VCaP (cell line): ENCODE measurements at regions not wholly inside any gene's neighbourhood (a gene's known extent, or its start where the extent isn't known, plus 50 kb on each side); places are given as distances from the start of the nearest gene placed in this dataset.

ENCODE experiments used
- H3K27ac ChIP-seq: fragments of 450-650 bp; 2 replicates; pipeline ENCODE4 v1.5.1; 2017
- TF ChIP-seq, protein P1 (sequence below): fragments of 450-650 bp; conservative IDR thresholded peaks from 2 replicates; pipeline ENCODE4 v1.5.1; 2017; ENCODE audit warnings: mild to moderate bottlenecking, moderate library complexity

DNA sequence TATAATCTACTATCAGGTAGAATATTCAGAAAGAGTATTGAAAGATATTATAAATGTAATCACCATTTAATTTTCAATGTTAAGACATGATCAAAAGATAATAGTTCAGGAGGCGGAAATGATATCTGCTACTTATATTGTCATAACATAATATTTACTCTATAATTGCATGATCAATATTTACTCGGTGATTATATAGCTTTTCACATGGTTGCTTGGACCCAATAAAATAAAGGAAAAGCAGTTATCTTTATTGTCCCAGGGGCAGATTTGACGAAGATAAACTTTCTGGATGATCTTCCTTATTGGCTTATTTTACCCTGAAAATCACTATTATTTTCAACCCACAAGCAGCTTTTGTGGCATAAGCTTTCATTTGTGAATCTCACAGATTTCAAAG, 350.4 kb downstream of the HACE1 start:
- TF ChIP-seq, protein P1, sequence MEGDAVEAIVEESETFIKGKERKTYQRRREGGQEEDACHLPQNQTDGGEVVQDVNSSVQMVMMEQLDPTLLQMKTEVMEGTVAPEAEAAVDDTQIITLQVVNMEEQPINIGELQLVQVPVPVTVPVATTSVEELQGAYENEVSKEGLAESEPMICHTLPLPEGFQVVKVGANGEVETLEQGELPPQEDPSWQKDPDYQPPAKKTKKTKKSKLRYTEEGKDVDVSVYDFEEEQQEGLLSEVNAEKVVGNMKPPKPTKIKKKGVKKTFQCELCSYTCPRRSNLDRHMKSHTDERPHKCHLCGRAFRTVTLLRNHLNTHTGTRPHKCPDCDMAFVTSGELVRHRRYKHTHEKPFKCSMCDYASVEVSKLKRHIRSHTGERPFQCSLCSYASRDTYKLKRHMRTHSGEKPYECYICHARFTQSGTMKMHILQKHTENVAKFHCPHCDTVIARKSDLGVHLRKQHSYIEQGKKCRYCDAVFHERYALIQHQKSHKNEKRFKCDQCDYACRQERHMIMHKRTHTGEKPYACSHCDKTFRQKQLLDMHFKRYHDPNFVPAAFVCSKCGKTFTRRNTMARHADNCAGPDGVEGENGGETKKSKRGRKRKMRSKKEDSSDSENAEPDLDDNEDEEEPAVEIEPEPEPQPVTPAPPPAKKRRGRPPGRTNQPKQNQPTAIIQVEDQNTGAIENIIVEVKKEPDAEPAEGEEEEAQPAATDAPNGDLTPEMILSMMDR: no peak
- no peak overlapping the region for H3K27ac ChIP-seq

DNA sequence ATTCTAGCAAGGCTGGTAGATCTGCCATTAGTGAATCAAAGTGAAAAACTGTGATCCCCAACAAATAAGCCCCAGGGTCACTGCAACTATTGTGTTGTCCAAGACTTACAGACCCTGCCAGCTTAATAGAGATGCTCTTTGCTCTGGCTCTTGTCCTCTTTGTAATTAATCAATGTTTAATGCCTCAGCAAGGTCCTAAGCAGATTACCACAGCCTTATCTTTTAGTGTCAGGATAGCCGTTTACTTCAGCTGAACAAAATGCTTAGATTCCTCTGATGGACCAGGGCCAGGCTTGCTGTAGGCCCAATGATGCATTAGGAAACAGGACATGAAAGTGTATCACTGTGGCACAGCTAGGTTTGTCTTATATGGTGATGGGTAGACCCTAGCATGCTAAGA, 353.3 kb downstream of the HACE1 start:
- no peak overlapping the region for H3K27ac ChIP-seq
- TF ChIP-seq, protein P1: no peak

DNA sequence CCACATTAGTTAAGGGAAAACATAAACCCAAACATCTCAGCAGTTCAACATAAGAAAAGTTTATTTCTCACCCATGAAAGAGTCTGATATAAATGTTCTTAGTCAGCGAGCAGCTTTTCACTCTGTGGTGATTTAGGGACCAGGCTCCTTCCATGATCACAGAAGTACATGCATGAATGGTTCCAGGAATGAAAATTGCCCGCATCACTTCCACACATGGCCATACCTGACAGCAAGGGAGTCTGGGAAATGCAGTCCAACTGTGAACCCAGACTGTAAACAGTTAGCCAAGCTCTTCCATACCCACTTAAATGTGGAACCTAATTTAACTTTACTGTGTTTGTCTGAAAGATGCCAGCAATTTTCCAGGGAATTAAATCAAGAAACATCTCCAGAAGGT, 353.9 kb downstream of the HACE1 start:
- no peak overlapping the region for H3K27ac ChIP-seq
- TF ChIP-seq, protein P1: no peak

DNA sequence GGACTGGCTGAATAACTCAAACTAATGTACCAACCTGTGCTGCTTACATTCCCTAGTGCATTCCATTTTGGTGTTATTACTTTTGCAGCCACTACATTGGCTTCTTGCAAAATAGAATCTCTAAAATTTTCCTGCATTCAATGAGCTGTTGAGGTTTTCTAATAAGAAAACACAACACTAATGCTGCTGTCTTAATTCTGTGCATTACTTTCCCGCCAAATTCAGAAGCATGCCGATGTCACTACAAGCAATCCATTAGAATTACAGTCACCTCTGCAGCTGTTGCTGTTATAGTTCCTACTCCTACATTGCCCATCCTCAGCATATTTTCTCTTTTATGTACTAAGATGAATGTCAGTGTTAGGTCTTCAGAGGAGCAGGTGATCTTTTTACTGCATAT, 359.5 kb downstream of the HACE1 start:
- TF ChIP-seq, protein P1: no peak
- H3K27ac ChIP-seq: no peak overlapping the region

DNA sequence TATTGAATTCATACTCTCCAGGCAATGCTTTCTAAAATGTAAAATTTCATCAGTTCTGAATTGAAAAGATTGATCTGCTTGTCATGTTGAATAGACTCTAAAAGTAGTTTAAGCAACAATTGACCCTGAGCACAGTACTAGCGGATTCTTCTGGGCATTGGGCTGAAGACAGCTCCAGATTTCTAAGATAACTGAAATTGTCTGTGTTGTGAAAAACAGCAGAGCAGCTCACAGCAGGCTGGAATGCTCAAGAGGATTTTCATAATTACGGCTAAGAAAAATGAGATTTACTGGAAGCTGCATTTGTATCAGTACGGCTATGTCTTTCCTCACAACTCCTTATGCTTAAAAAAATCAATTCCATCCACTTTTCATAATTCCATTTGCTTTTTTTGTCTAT, 373.7 kb downstream of the HACE1 start:
- TF ChIP-seq, protein P1: no peak
- H3K27ac ChIP-seq: no peak overlapping the region

DNA sequence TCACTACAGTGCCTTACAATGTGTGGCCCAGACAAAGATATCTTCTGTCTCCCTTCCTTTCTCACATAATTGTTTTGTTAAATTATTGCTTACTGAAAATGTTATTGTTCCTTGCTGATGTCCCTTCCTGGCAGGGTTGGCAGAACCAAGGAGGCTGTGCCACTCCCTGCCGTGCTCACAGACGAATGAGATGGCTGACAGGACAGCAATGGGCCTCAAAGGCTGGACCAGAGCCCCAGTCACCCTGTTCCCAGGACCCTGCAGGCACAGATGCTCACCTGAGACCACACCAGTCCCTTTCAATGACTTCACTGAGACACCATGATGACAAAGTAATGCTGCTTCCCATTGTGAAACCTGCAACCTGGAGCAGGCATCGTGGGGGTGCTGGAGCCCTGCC, 375.1 kb downstream of the HACE1 start:
- no peak overlapping the region for H3K27ac ChIP-seq
- TF ChIP-seq, protein P1: no peak

DNA sequence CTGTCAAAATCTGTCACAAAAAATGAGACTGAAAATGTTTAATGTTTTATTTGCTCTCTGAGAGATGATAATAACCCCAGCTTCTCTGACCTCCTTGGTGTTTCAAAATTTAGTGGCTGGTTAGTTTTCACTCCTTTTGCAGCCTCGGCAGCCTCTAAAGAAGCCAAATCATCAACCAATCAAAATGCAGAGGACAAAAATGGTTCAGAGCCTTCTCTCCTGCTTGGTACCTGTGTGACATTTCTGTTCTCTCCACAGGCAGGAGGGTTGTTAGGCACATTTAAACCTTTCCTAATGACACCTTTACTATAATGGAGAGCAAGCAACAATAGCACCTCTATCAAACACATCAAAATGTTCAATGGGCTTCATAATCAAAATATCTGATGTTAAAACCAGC, 375.5 kb downstream of the HACE1 start:
- TF ChIP-seq, protein P1: no peak
- H3K27ac ChIP-seq: no peak overlapping the region

DNA sequence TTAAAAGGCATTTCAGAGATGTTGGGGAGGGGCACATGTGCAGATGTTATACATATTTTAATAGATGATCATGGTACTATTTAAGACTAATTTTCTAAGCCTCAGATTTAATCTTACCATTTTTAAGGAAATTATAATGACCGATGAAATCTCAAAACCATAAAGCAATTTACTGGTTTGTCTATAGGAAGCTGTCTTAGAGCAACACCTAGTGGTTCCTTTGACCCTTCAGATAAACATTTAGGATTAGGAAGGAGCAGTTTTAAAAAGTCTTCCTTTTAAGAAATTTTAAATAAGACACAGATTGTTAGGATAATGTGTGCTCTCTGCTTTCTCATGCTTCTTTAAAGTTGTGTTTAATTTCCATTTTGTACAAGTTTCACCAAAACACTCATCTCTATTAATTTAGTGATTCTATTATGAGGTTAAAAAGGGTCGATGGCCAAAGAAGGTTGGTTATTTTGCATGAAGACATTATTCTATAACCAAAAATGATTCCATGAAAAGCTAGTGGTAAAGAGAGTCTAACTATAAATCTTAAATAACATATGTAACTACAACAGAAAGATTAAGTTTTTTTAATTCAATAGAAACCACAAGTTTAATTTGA, 376.4 kb downstream of the HACE1 start:
- TF ChIP-seq, protein P1: peak; percentile 86
- no peak overlapping the region for H3K27ac ChIP-seq
